SK-N-SH treated with all-trans-retinoic acid at 6 μM for 48 hours (cell line): ENCODE measurements at regions not wholly inside any gene's neighbourhood (a gene's known extent, or its start where the extent isn't known, plus 50 kb on each side); places are given as distances from the start of the nearest gene placed in this dataset.

Experiments
- ESRRG ChIP-seq: fragments of 250-450 bp; sonication (Bioruptor Pico); IDR thresholded peaks from 2 replicates; pipeline ENCODE4 v1.6.1; 2021; ENCODE audit warnings: mild to moderate bottlenecking
- PATZ1 ChIP-seq: fragments of 250-450 bp; sonication (Bioruptor Pico); IDR thresholded peaks from 2 replicates; pipeline ENCODE4 v1.8.0; 2020; ENCODE audit warnings: mild to moderate bottlenecking, moderate library complexity, borderline replicate concordance
- PPARA ChIP-seq: fragments of 250-450 bp; sonication (Bioruptor Pico); IDR thresholded peaks from 2 replicates; pipeline ENCODE4 v1.5.0; 2020; ENCODE audit warnings: mild to moderate bottlenecking, borderline replicate concordance
- SNAI2 ChIP-seq: fragments of 250-450 bp; sonication (Bioruptor Pico); IDR thresholded peaks from 2 replicates; pipeline ENCODE4 v1.5.0; 2020; ENCODE audit warnings: mild to moderate bottlenecking, moderate library complexity
- TSHZ2 ChIP-seq: fragments of 250-450 bp; sonication (Bioruptor Pico); IDR thresholded peaks from 2 replicates; pipeline ENCODE4 v1.5.0; 2020; ENCODE audit warnings: mild to moderate bottlenecking, moderate library complexity
- ZFP3 ChIP-seq: fragments of 250-450 bp; sonication (Bioruptor Pico); IDR thresholded peaks from 2 replicates; pipeline ENCODE4 v1.5.0; 2020; ENCODE audit warnings: mild to moderate bottlenecking, moderate library complexity
- ZFP30 ChIP-seq: fragments of 450-650 bp; formaldehyde crosslinking; IDR thresholded peaks from 2 replicates; pipeline ENCODE4 v1.5.0; 2022; ENCODE audit warnings: mild to moderate bottlenecking, moderate library complexity

DNA sequence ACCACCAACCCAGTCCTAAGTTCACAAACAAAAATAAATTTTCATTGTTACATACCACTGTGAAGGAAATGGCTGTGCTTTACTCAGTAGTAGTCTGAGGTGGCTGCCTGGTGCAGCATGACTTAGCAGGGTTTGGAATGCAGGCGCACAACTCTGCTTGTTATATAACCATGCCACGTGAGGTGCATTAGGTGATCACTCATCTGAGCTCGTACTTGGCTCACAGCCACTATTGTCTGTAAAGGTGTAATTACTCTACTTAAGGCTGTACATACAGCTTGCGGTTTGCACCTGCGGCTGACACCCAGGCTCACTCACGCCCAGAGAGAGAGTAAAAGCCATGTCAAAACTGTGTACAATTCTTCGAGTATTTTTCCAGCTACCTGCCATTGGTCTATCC is 599.4 kb downstream of the LTN1 start:
- no peak for TF ChIP-seq ZFP3 (CRISPR knock-in tag)
- no peak for TF ChIP-seq TSHZ2 (CRISPR knock-in tag)
- no peak for TF ChIP-seq PPARA (CRISPR knock-in tag)
- TF ChIP-seq SNAI2, result no peak
- TF ChIP-seq PATZ1 (CRISPR knock-in tag), result no peak
- TF ChIP-seq ZFP30 (CRISPR knock-in tag), result no peak
- TF ChIP-seq ESRRG (CRISPR knock-in tag), result no peak
